ENCODE measurements at regions not wholly inside any gene's neighbourhood (a gene's known extent, or its start where the extent isn't known, plus 50 kb on each side); places are given as distances from the start of the nearest gene placed in this dataset.

DNA sequence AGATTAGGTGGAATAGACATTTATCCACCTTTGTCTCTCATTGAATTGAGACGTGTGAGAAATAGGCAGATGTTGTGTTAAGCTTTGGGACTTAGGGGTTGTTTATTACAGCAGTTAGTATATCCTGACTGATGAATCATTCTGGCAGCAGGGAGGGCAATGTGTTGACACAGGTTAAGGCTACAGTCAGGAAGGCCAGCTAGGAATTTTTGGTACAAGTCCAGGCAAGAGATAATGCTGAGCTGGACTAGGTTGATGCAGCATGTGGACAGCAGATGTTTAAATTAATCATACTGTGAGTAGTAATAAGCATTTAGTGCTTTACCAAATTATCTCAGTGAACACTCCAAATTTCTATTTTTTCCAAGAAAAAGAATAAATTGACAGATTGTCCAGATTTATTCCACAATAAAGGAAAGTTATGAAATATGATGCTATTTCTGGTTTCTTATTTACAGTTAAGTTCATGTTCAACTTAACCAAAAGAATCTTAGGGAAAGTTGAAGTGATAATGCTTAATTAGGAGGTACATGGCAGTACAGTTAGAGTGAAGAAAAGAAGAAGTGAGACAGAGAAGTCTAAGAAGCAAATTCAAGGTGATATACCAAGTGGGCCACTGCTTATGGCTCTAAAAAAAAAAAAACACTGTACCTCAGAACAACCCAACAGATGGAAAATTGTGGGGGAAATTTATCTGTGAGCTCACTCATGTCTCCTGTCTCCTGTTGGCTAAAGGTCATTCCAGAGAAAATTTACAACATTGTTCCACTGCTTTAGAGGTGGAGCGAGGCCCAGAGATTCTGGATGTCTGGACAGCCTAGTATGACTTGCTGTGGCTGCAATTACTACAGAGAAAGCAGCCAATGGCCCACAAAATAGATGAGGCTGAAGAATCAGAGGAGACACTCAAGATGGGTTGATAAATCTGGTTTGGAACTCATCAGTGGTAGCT lies 102.7 kb upstream of the C21orf91 start:
- Histone ChIP-seq H3K9ac (ENCODE audit: insufficient read depth, low read depth, low read length) (no peak overlapping the region), H3K27me3 (ENCODE audit: control insufficient read depth in 1 of 2, insufficient read depth in 2 of 2, low read length in 2 of 2) (no peaks in the 10 kb centered on the region), H3K4me1 (ENCODE audit: insufficient read depth, low read length) (no peaks in the 10 kb centered on the region), H3K9me3 (ENCODE audit: low read length) (no peaks in the 10 kb centered on the region), H3K36me3 (replicated peaks in 1 of 2; ENCODE audit: control insufficient read depth in 1 of 2, insufficient read depth in 2 of 2, low read length in 2 of 2) (no peaks in the 10 kb centered on the region), H3K79me2 (ENCODE audit: insufficient read depth, low read length) (no peaks in the 10 kb centered on the region), H3K4me2 (ENCODE audit: low read depth, low read length) (no peak overlapping the region), H3K4me3 (replicated peaks in 1 of 3; ENCODE audit: insufficient read depth in 1 of 3, low read depth in 2 of 3, low read length in 3 of 3) (no peak overlapping the region), H3K27ac (ENCODE audit: extremely low read length, insufficient read depth, low read length) (no peak overlapping the region), H2AFZ (ENCODE audit: low read length) (no peak overlapping the region), H4K20me1 (ENCODE audit: insufficient read depth, low read length) (no peaks in the 10 kb centered on the region)
- in situ Hi-C loops (cut with HindIII; ENCODE audit: extremely low pct_ligation_motif_present, low pct_unique_long_range_greater_than_20kb) (no loop called here), intact Hi-C loops (cut with micrococcal nuclease; ENCODE audit: unreplicated experiment) (loop anchor here (2.0 kb wide), 1 partner anchor 41 kb away; no protein-coding TSS in a partner anchor)
- 0% methylated on average over 2 of the region's 2 CpGs for WGBS (ENCODE audit: low lambda C conversion rate)
- TF ChIP-seq CBFB (CRISPR knock-in tag; IDR thresholded peaks at IDR 0.05), result no peak
- TF ChIP-seq, protein P1, sequence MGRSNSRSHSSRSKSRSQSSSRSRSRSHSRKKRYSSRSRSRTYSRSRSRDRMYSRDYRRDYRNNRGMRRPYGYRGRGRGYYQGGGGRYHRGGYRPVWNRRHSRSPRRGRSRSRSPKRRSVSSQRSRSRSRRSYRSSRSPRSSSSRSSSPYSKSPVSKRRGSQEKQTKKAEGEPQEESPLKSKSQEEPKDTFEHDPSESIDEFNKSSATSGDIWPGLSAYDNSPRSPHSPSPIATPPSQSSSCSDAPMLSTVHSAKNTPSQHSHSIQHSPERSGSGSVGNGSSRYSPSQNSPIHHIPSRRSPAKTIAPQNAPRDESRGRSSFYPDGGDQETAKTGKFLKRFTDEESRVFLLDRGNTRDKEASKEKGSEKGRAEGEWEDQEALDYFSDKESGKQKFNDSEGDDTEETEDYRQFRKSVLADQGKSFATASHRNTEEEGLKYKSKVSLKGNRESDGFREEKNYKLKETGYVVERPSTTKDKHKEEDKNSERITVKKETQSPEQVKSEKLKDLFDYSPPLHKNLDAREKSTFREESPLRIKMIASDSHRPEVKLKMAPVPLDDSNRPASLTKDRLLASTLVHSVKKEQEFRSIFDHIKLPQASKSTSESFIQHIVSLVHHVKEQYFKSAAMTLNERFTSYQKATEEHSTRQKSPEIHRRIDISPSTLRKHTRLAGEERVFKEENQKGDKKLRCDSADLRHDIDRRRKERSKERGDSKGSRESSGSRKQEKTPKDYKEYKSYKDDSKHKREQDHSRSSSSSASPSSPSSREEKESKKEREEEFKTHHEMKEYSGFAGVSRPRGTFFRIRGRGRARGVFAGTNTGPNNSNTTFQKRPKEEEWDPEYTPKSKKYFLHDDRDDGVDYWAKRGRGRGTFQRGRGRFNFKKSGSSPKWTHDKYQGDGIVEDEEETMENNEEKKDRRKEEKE (IDR thresholded peaks at IDR 0.05), result no peak
- no peak for TF ChIP-seq ZNF234 (CRISPR knock-in tag; conservative IDR thresholded peaks at IDR 0.05)
- no peak for TF ChIP-seq ZIK1 (CRISPR knock-in tag; IDR thresholded peaks at IDR 0.05; ENCODE audit: borderline replicate concordance, low read depth)
- no peak for TF ChIP-seq AKAP8 (CRISPR knock-in tag; IDR thresholded peaks at IDR 0.05)
- no peak for TF ChIP-seq SCMH1 (CRISPR knock-in tag; IDR thresholded peaks at IDR 0.05; ENCODE audit: borderline replicate concordance)
- TF ChIP-seq, protein P2, sequence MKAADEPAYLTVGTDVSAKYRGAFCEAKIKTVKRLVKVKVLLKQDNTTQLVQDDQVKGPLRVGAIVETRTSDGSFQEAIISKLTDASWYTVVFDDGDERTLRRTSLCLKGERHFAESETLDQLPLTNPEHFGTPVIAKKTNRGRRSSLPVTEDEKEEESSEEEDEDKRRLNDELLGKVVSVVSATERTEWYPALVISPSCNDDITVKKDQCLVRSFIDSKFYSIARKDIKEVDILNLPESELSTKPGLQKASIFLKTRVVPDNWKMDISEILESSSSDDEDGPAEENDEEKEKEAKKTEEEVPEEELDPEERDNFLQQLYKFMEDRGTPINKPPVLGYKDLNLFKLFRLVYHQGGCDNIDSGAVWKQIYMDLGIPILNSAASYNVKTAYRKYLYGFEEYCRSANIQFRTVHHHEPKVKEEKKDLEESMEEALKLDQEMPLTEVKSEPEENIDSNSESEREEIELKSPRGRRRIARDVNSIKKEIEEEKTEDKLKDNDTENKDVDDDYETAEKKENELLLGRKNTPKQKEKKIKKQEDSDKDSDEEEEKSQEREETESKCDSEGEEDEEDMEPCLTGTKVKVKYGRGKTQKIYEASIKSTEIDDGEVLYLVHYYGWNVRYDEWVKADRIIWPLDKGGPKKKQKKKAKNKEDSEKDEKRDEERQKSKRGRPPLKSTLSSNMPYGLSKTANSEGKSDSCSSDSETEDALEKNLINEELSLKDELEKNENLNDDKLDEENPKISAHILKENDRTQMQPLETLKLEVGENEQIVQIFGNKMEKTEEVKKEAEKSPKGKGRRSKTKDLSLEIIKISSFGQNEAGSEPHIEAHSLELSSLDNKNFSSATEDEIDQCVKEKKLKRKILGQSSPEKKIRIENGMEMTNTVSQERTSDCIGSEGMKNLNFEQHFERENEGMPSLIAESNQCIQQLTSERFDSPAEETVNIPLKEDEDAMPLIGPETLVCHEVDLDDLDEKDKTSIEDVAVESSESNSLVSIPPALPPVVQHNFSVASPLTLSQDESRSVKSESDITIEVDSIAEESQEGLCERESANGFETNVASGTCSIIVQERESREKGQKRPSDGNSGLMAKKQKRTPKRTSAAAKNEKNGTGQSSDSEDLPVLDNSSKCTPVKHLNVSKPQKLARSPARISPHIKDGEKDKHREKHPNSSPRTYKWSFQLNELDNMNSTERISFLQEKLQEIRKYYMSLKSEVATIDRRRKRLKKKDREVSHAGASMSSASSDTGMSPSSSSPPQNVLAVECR (CRISPR knock-in tag; IDR thresholded peaks at IDR 0.05; ENCODE audit: borderline replicate concordance), result no peak
- TF ChIP-seq CREB1 (IDR thresholded peaks at IDR 0.05), result no peak
- no peak for TF ChIP-seq CREB1 (CRISPR knock-in tag; IDR thresholded peaks at IDR 0.05)
- TF ChIP-seq ZNF672 (CRISPR knock-in tag; IDR thresholded peaks at IDR 0.05), result no peak
- TF ChIP-seq BRD4 (CRISPR knock-in tag; IDR thresholded peaks at IDR 0.05), result no peak
- TF ChIP-seq KLF9 (CRISPR knock-in tag; IDR thresholded peaks at IDR 0.05; ENCODE audit: low read depth), result no peak
- no peak for TF ChIP-seq DMAP1 (CRISPR knock-in tag; IDR thresholded peaks at IDR 0.05)
- TF ChIP-seq ZNF180 (CRISPR knock-in tag; IDR thresholded peaks at IDR 0.05; ENCODE audit: borderline replicate concordance, low read depth), result no peak
- TF ChIP-seq NCOA2 (CRISPR knock-in tag; IDR thresholded peaks at IDR 0.05), result no peak
- TF ChIP-seq SALL1 (CRISPR knock-in tag; IDR thresholded peaks at IDR 0.05), result no peak
- no peak for TF ChIP-seq ATF7-NPFF (CRISPR knock-in tag; IDR thresholded peaks at IDR 0.05; ENCODE audit: low read depth)
- TF ChIP-seq KDM4B (CRISPR knock-in tag; IDR thresholded peaks at IDR 0.05), result no peak
- no peak for TF ChIP-seq PCBP1 (IDR thresholded peaks at IDR 0.05; ENCODE audit: borderline replicate concordance, low read depth, low read length)
- no peak for TF ChIP-seq PAX8 (CRISPR knock-in tag; IDR thresholded peaks at IDR 0.05; ENCODE audit: borderline replicate concordance)
- ChIA-PET POLR2A (no interaction called here), CTCF (ENCODE audit: low intra/inter-chr PET ratio, low total read pairs) (no interaction called here)
- BruUV-seq (replicated peaks), result no TSS peak
- FAIRE-seq (no peak), DNase-seq (ENCODE audit: low spot score) (no peak), ATAC-seq (no peak)

All from HepG2 (cell line).